HG03066 (cell line): ENCODE measurements at regions not wholly inside any gene's neighbourhood (a gene's known extent, or its start where the extent isn't known, plus 50 kb on each side); places are given as distances from the start of the nearest gene placed in this dataset.
A peak's percentile ranks its signal among the peaks of the same experiment; 100 is the strongest.

Source experiments
- ATAC-seq: cut with Tn5 transposase; IDR thresholded peaks from one replicate; pipeline ENCODE4 v1.9.1; 2021; ENCODE audit warnings: low read depth; ENCODE audit not compliant: unreplicated experiment

GRCh38 chr3:192068464-192069254 is 607.7 kb downstream of the PYDC2 start:
- ATAC-seq: peak; percentile 64

- no peak for ATAC-seq
Measured at GRCh38 chr3:192077795-192078497, 617.0 kb downstream of the PYDC2 start.

DNA sequence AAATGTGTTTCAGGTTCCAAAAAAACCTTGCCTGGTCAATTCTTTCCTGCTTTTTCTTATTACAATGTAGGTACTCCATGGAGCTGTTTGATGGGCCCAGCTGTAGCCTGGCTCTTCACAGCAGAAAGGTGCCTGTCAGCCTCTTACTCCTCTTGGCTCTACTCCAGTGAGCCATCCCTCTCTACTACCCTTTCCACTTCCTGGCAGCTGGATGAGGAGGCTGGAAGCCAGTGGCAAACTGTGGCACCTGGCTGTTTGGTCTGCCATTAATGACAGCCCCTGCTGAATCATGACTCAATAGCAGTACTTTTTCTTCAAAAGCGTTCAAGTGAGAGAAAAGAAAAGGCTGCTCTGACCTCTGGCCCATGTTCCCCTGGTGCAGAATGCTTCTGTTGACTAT is 618.1 kb downstream of the PYDC2 start:
- ATAC-seq: no peak

- ATAC-seq: no peak
Measured at GRCh38 chr3:192080336-192080735, 619.4 kb downstream of the PYDC2 start.

GRCh38 chr3:192082730-192083660 is 622.0 kb downstream of the PYDC2 start:
- ATAC-seq: peak; percentile 95
